ENCODE measurements at regions not wholly inside any gene's neighbourhood (a gene's known extent, or its start where the extent isn't known, plus 50 kb on each side); places are given as distances from the start of the nearest gene placed in this dataset.

GRCh38 chr16:13552062-13552959, 367.6 kb upstream of the ERCC4 start:
- Mint-ChIP-seq H3K9me3 (peaks cover 0 to 7% (median 2%) of the 10 kb centered on the region in 9 donors), H3K36me3 (peaks cover 0 to 7% (median 0%) of the 10 kb centered on the region in 3 donors), H3K4me1 (no peaks in the 10 kb centered on the region), H3K4me3 (no peak overlapping the region), H3K27ac (no peak overlapping the region), H3K27me3 (peaks cover 0 to 13% (median 4%) of the 10 kb centered on the region in 5 donors)
- POLR2A ChIA-PET: no interaction called here
- no peak for DNase-seq
- no peak for ATAC-seq

GRCh38 chr16:13552960-13553257, 367.0 kb upstream of the ERCC4 start:
- peaks cover 0 to 9% (median 2%) of the 10 kb centered on the region in 9 donors for H3K9me3 Mint-ChIP-seq
- H3K27me3 Mint-ChIP-seq: peaks cover 0 to 13% (median 4%) of the 10 kb centered on the region in 5 donors
- H3K4me3 Mint-ChIP-seq: no peak overlapping the region
- POLR2A ChIA-PET: no interaction called here
- ATAC-seq: no peak
- H3K36me3 Mint-ChIP-seq: peaks cover 0 to 7% (median 0%) of the 10 kb centered on the region in 3 donors
- H3K27ac Mint-ChIP-seq: no peak overlapping the region
- H3K4me1 Mint-ChIP-seq: no peaks in the 10 kb centered on the region
- no peak for DNase-seq

GRCh38 chr16:13553453-13553985, 366.4 kb upstream of the ERCC4 start:
- H3K9me3 Mint-ChIP-seq: peaks cover 0 to 9% (median 2%) of the 10 kb centered on the region in 9 donors
- DNase-seq: no peak
- H3K4me1 Mint-ChIP-seq: no peaks in the 10 kb centered on the region
- H3K4me3 Mint-ChIP-seq: no peak overlapping the region
- POLR2A ChIA-PET: no interaction called here
- peaks cover 0 to 13% (median 4%) of the 10 kb centered on the region in 5 donors for H3K27me3 Mint-ChIP-seq
- no peak for ATAC-seq
- H3K36me3 Mint-ChIP-seq: peaks cover 0 to 7% (median 0%) of the 10 kb centered on the region in 3 donors
- H3K27ac Mint-ChIP-seq: no peak overlapping the region

GRCh38 chr16:13554005-13554404, 365.9 kb upstream of the ERCC4 start:
- Mint-ChIP-seq H3K4me3 (no peak overlapping the region), H3K36me3 (peaks cover 0 to 7% (median 0%) of the 10 kb centered on the region in 3 donors), H3K4me1 (no peaks in the 10 kb centered on the region), H3K27me3 (peaks cover 0 to 13% (median 4%) of the 10 kb centered on the region in 5 donors), H3K9me3 (peaks cover 0 to 9% (median 2%) of the 10 kb centered on the region in 9 donors), H3K27ac (no peak overlapping the region)
- POLR2A ChIA-PET: no interaction called here
- ATAC-seq (no peak), DNase-seq (no peak)

GRCh38 chr16:13554643-13555042, 365.3 kb upstream of the ERCC4 start:
- Mint-ChIP-seq H3K27ac (no peak overlapping the region), H3K36me3 (peaks cover 0 to 7% (median 0%) of the 10 kb centered on the region in 3 donors), H3K4me1 (no peaks in the 10 kb centered on the region), H3K27me3 (peaks cover 0 to 14% (median 4%) of the 10 kb centered on the region in 5 donors), H3K9me3 (peaks cover 0 to 10% (median 2%) of the 10 kb centered on the region in 9 donors), H3K4me3 (no peak overlapping the region)
- no peak for ATAC-seq
- POLR2A ChIA-PET: no interaction called here
- DNase-seq: no peak

GRCh38 chr16:13557418-13557817, 362.5 kb upstream of the ERCC4 start:
- Mint-ChIP-seq H3K27ac (no peak overlapping the region), H3K4me1 (no peaks in the 10 kb centered on the region), H3K9me3 (peaks cover 0 to 17% (median 2%) of the 10 kb centered on the region in 9 donors), H3K36me3 (peaks cover 0 to 7% (median 0%) of the 10 kb centered on the region in 3 donors), H3K4me3 (no peak overlapping the region), H3K27me3 (peaks cover 0 to 17% (median 8%) of the 10 kb centered on the region in 5 donors)
- ATAC-seq (no peak), DNase-seq (no peak)
- POLR2A ChIA-PET: no interaction called here

- ATAC-seq (no peak), DNase-seq (no peak)
- H3K9me3 Mint-ChIP-seq: peaks cover 0 to 17% (median 2%) of the 10 kb centered on the region in 9 donors
- POLR2A ChIA-PET: no interaction called here
- H3K4me1 Mint-ChIP-seq: no peaks in the 10 kb centered on the region
- no peak overlapping the region for H3K4me3 Mint-ChIP-seq
- H3K27me3 Mint-ChIP-seq: peaks cover 0 to 17% (median 8%) of the 10 kb centered on the region in 5 donors
- no peak overlapping the region for H3K27ac Mint-ChIP-seq
- H3K36me3 Mint-ChIP-seq: peaks cover 0 to 7% (median 0%) of the 10 kb centered on the region in 3 donors
These were observed 361.2 kb upstream of the ERCC4 start for GRCh38 chr16:13558752-13559151.

GRCh38 chr16:13559624-13560023, 360.3 kb upstream of the ERCC4 start:
- ATAC-seq (no peak), DNase-seq (no peak)
- Mint-ChIP-seq H3K27ac (no peak overlapping the region), H3K9me3 (peaks cover 0 to 17% (median 4%) of the 10 kb centered on the region in 9 donors), H3K36me3 (peaks cover 0 to 7% (median 0%) of the 10 kb centered on the region in 3 donors), H3K27me3 (peaks cover 0 to 17% (median 8%) of the 10 kb centered on the region in 5 donors), H3K4me1 (no peaks in the 10 kb centered on the region), H3K4me3 (no peak overlapping the region)
- POLR2A ChIA-PET: no interaction called here

GRCh38 chr16:13560151-13560550, 359.8 kb upstream of the ERCC4 start:
- H3K9me3 Mint-ChIP-seq: peaks cover 0 to 17% (median 4%) of the 10 kb centered on the region in 9 donors
- H3K27me3 Mint-ChIP-seq: peaks cover 0 to 17% (median 8%) of the 10 kb centered on the region in 5 donors
- H3K36me3 Mint-ChIP-seq: peaks cover 0 to 7% (median 0%) of the 10 kb centered on the region in 3 donors
- H3K4me1 Mint-ChIP-seq: no peaks in the 10 kb centered on the region
- ATAC-seq (no peak), DNase-seq (no peak)
- H3K27ac Mint-ChIP-seq: no peak overlapping the region
- no peak overlapping the region for H3K4me3 Mint-ChIP-seq
- POLR2A ChIA-PET: no interaction called here

- peaks cover 0 to 11% (median 5%) of the 10 kb centered on the region in 5 donors for H3K27me3 Mint-ChIP-seq
- no peak overlapping the region for H3K27ac Mint-ChIP-seq
- H3K36me3 Mint-ChIP-seq: no peaks in the 10 kb centered on the region
- no peaks in the 10 kb centered on the region for H3K4me1 Mint-ChIP-seq
- ATAC-seq (no peak), DNase-seq (no peak)
- peaks cover 0 to 17% (median 5%) of the 10 kb centered on the region in 9 donors for H3K9me3 Mint-ChIP-seq
- POLR2A ChIA-PET: no interaction called here
- H3K4me3 Mint-ChIP-seq: no peak overlapping the region
These were observed 358.5 kb upstream of the ERCC4 start for GRCh38 chr16:13561291-13562070.

- Mint-ChIP-seq H3K4me1 (no peaks in the 10 kb centered on the region), H3K27me3 (peaks cover 0 to 11% (median 0%) of the 10 kb centered on the region in 5 donors), H3K4me3 (no peak overlapping the region), H3K27ac (no peak overlapping the region), H3K36me3 (no peaks in the 10 kb centered on the region), H3K9me3 (peaks cover 0 to 20% (median 3%) of the 10 kb centered on the region in 9 donors)
- DNase-seq: no peak
- POLR2A ChIA-PET: no interaction called here
- no peak for ATAC-seq
These were observed 351.2 kb upstream of the ERCC4 start for GRCh38 chr16:13568803-13569202.

- POLR2A ChIA-PET: no interaction called here
- H3K9me3 Mint-ChIP-seq: peaks cover 0 to 20% (median 0%) of the 10 kb centered on the region in 9 donors
- H3K4me1 Mint-ChIP-seq: no peaks in the 10 kb centered on the region
- H3K4me3 Mint-ChIP-seq: no peak overlapping the region
- DNase-seq (no peak), ATAC-seq (no peak)
- H3K36me3 Mint-ChIP-seq: no peaks in the 10 kb centered on the region
- peaks cover 0 to 11% (median 0%) of the 10 kb centered on the region in 5 donors for H3K27me3 Mint-ChIP-seq
- H3K27ac Mint-ChIP-seq: no peak overlapping the region
These were observed 350.0 kb upstream of the ERCC4 start for GRCh38 chr16:13569986-13570385.

GRCh38 chr16:13571036-13571435, 348.9 kb upstream of the ERCC4 start:
- peaks cover 0 to 12% (median 2%) of the 10 kb centered on the region in 5 donors for H3K27me3 Mint-ChIP-seq
- H3K4me1 Mint-ChIP-seq: no peaks in the 10 kb centered on the region
- peaks cover 0 to 20% (median 0%) of the 10 kb centered on the region in 9 donors for H3K9me3 Mint-ChIP-seq
- DNase-seq: no peak
- no peaks in the 10 kb centered on the region for H3K36me3 Mint-ChIP-seq
- no peak overlapping the region for H3K4me3 Mint-ChIP-seq
- POLR2A ChIA-PET: no interaction called here
- no peak overlapping the region for H3K27ac Mint-ChIP-seq
- no peak for ATAC-seq
